ENCODE measurements at regions not wholly inside any gene's neighbourhood (a gene's known extent, or its start where the extent isn't known, plus 50 kb on each side); places are given as distances from the start of the nearest gene placed in this dataset.

DNA sequence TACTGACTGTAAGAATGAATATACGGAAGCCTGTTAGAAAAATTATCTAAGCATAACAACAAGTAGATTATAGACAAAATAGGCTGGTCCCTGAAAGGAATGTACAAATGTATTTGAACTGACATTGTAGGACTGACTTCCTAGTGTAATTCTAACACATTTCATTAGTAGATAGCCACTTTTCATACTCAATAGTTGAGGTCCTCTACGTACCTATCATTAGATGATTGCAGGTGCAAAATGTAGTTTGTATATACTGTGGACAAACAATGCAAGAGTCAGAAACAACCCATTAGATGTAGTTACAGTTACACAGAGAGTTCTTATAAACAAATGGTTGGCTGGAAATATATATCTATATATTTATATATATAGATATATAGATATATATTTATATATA lies 402.3 kb upstream of the SLITRK6 start:
- DNase-seq = no peak

DNA sequence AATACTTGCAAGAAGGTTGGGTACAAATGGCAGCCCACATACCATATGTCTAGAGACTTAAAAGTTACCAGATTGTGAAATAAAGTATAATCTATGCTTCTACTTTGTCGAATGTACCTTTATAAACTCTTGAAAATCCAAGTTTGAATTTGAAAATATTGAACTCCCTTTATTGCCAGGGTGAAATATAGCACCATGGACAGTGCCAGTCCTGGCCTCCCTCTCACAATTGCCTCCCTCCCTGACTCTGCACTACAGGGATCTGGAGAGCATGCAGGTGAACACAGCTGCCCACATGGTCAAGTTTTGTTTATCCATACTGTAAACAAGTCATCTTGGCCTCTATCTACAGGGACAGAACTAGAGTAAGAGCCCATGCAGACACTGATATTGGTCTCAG lies 394.1 kb upstream of the SLITRK6 start:
- no peak for DNase-seq

DNA sequence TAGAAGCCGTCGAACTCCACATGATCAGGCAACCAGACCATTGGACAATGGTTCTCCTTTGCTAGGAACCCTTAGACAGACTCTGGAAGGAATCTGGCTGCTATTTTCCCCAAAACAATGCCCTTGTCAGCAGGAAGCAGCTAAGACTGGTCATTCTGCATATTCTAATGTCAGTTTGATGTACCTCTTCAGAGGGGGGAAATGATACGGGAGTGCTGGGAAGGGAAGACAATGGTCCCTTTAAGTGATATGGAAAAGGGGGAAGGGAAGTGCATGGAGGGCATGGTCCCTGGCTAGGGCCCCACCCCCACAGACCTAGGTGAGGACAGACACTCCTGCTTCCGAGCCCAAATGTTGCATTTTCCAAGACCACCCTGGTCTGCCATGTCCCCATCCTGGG lies 389.0 kb upstream of the SLITRK6 start:
- no peak for DNase-seq

DNA sequence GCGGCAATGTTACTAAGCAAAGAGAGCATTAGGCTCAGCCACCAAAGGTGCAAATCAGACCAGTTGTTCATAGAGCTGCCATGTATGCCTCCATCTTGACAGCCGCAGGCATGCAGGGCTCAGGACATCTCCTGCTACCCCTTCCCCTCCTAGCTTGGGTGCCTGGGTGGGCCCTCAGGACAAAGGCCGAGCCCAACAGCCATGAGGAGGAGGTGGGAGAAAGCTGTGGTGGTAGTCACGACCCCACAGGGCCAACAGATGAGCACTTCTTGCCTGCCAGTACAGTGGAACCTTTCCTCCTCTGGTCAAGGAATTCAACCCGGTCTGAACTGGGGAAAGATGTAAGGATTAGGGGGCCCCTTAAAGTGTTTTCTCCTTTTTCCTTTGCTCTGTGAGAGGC lies 386.4 kb upstream of the SLITRK6 start:
- DNase-seq = no peak

DNA sequence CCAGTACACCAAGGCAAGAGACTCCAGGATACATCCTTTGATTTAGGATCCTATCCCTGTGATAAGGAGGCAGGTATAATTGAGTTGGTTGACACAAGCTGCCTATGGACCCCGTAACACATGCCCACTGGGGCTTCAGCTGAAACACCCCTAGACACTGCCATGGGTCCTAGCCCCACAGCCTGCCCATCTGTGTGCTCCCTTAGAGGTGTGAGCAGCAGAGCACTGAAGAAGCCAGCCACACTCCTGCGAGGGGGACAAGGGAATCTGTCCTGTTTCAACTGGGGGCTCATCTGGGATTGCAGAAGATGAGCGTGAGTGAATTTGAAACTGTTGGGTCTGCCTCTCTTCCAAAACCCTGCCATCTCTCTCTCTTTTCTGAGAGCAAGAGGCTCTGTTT lies 385.9 kb upstream of the SLITRK6 start:
- no peak for DNase-seq

DNA sequence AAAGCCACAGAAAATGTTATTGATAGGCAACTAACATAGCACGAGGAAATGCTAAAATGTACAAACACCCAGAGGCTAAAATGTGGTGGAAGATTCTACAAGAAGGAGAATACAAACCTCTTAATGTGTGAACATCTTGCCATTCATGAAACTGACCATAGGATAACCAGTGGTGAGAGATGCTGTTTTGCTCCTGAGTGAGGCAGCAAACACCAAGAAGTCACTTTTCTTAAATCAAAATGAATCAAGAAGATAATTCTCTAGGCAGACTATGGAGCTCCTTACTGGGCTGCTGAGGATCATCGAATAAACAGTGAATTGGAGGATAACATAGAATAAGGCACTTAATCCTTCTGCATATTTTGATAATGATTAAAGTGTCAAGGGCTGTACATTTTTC lies 375.4 kb upstream of the SLITRK6 start:
- no peak for DNase-seq

DNA sequence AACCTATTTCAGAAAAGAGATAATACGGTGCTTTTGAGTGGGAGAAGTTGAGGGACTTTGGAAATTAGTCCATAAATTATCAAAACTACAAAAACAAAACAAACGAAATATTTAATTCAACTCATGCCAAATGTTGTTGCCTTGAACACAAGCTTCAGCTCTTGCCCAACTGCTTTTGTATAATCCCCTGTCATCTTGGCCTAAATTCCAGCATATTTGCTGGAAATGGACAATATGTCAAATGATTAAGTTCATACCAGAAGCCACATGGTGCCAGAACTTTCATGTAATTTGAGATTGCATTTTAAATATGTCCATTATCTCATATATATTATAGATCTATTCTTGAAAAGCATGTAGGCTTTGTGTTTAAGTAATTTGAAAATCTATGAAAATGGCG lies 373.7 kb upstream of the SLITRK6 start:
- no peak for DNase-seq

DNA sequence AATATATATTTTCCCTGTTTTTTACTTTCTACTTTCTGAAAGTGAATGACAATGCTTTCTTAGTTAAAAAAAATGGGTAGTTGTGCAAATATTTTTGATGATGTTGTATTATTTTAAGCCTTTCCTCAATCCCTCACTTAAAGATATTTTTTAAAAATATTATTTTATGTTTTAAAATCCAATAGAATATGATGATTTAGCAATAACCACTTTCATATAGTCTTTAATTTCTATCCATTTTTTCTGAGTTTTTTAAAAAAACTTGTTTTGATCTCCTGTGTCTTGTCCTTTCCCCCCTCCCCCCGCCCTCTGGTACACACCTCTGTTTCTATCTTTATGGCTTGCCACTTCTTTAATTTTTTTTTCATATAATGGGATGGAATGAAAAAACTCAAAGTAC lies 362.0 kb upstream of the SLITRK6 start:
- DNase-seq = no peak

DNA sequence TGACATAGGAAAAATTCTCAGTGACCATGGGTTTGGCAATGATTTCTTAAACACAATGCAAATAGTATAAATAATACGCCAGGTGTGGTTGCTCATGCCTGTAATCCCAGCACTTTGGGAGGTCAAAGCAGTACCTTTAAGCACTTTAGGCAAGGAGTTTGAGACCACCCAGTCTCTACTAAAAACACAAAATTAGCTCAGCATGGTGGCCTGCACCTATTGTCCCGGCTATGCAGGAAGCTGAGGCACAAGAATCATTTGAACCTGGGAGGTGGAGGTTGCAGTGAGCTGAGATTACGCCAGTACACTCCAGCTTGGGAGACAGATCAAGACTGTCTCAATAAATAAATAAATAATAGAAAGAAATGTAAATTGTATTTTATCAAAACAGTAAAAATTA lies 356.5 kb upstream of the SLITRK6 start:
- DNase-seq = no peak

DNA sequence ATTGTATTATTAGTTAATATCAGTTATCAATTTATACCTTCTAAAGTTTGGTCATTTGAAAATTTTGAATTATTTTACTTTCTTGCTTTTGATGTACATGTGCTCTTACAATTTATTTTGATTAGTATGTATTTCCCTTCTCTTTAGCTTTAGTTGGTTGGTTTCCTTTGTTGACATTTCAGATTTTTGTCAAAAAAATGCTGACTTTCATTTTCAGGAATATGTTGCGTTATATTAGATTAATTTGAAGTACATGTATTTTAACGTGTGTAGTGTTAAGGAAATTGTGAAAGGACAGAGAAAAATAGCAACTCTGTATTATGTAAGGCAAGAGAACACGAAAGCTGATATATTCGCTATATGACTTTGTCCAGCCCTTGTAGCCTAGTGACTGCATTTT lies 342.9 kb upstream of the SLITRK6 start:
- no peak for DNase-seq

DNA sequence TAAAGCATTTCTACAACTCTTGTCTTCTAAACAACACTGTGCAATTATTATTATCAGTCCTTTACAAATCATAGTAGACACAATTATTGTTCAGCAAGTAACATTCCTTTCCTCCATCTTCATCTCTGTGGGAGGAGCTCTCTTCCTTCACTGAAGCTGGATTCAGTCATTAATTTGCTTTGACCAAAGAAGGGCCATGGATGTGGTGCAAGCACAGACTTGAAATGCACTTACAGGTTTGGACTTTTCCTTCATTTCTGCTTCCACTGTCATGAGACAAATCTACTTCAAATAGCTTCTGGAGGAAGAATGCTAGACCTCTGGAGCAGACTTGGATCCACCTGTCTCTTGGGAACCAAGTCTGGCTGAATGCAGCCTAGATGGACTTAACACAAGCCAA lies 336.6 kb upstream of the SLITRK6 start:
- no peak for DNase-seq

DNA sequence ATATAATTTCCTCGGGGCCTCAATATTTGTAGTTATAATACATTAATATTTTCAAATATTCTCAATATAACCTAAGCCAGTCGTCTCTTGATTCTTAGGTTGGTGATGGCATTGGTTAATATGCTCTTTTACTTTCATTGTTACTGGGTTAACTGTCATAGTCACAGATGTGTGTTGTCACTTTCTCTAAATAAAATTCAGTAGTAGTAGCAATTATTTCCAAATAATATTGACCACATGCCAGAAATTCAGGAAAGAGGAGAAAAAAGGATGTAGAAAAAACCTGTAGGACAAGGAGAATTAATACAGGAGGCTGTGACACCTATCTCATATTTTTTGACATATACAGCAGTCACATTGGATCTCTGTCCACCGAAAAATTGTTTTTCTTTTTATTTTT lies 322.7 kb upstream of the SLITRK6 start:
- DNase-seq = no peak

DNA sequence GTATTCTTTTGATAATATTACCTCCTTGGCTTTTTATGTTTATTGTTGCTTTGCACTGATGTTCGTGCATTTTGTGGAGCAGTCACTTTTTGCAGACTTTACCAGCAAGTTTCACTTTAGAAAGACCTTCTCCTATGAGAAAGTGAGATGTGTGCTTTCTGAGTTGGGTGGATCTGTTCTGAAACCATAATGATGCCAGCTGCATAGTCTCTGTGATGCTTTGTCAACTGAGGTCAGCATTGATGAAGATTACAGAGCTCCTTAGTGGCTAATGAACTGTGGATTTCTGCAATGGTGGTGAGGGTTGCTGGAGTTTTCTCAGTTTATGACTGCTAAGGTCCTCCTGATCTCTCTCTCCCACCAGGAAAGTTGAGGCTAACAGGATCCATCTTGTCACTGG lies 309.9 kb upstream of the SLITRK6 start:
- no peak for DNase-seq

DNA sequence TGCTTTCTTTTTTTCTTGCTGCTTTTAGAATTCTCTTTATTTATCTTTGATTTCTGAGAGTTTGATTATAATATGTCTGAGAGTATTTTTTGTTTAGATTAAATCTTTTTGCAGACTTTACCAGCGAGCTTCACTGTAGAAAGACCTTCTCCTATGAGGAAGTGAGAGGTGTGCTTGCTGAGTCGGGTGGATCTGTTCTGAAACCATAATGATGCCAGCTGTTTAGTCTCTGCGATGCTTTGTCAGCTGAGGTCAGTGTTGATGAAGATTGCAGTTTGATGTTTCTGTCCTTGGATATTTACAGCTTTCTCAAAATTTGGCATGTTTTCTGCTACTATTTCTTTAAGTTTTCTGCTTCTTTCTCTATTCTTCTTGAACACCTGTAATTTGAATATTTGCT lies 309.1 kb upstream of the SLITRK6 start:
- no peak for DNase-seq

DNA sequence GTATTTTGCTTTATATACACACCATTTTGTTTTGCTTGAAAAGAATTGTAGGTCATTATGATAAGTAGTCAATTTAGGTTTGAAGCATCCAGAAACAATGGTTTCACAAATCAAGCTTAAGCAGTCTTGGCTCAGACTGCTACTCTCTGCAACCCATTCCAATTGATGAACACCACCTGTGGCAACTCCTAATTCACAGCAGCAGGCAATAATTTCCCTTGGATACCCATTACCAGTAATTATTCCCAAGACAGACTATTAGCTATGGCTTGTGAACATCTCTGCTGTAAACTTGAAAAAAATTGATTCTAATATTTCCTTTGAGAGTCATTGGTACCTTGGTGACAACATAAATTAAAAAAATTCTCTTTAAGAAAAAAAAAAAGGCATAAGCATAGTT lies 299.3 kb upstream of the SLITRK6 start:
- DNase-seq = no peak

DNA sequence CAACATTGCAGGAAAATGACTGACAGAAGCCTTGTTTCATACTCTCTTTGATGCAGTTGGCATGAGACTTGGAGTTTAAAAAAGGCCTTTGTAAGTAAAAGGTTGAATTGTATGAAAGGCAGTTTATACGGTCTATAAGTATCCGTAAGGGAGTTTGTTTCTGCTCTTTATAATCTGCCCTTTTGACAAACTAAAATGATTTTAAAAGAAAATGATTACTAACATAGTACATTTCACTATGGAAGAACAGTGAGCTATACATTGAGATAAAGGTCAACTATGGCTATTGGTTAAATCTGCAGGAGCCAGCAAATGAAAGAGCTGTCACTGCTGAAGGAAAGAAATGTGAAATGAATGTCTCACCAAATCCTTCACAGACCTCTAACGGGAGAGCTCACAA lies 296.1 kb upstream of the SLITRK6 start:
- no peak for DNase-seq

DNA sequence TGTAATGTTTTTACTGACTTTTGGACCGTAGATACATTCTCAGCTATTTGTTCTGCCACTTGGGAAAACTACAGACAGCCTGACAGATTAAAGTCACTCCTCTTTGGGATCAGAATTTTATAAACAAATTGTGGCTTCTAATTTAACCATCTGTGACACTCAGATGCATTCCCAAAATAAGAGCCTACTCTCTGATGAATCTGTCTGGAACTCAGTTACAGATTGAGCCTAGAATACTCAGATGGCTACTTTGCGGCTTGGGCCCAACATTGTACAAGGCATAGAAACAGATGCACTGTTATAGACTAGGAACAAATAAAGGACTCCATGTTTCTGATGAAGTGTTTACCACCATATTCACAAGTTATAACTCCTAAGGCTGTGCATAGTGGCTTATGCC lies 291.0 kb upstream of the SLITRK6 start:
- no peak for DNase-seq

DNA sequence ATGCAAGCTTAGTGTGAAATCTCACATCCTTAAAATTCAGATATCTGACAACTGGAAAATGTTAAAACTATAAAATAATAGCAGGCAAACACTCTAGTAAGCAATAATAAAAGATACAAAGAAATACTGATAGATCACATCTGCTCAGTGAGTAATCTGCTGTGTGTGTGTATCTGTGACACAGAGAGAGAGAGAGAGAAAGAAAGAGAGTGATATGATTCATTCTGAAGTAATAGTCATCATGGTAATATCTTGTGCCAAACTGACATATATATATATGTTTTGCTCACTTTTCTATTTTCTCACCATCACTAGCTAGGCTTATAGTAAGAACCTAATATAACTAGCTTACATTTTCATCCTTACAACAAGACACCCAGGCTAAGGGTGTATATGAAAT lies 288.0 kb upstream of the SLITRK6 start:
- no peak for DNase-seq

DNA sequence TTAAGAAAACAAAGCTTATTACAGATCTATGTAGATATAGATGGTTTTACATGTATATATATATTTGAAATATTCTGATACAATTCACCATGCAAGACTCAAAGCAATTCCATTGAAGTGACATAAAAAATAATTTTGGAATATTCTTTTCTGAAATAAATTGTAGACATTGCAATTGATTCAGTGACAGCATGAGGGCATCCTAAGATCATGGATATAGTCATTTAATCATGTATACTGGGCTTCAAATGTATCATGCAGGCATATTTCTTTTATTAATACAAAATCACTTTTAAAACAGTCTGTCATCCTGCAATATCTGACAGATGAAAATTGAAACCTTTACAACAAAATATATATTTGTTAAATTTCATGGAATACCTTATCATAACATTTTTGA lies 286.7 kb upstream of the SLITRK6 start:
- no peak for DNase-seq

DNA sequence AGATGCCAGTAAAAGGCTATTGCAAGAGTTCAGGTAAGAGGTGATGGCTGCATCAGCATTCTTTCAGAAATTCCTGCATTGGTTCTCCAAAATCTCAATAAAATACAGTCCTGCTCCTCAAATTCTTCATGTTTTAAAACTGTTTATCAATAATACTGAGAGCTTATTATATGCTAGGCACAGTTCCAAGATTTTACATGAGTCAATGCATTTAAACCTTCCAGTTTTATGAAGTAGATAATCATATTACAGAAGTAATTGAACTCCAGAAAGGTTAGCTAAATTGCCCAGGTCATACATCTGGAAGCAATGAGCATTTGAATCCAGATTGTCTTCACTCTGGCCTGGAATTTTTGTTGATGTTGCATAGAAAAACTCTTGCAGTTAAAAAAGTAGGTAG lies 282.9 kb upstream of the SLITRK6 start:
- no peak for DNase-seq

DNA sequence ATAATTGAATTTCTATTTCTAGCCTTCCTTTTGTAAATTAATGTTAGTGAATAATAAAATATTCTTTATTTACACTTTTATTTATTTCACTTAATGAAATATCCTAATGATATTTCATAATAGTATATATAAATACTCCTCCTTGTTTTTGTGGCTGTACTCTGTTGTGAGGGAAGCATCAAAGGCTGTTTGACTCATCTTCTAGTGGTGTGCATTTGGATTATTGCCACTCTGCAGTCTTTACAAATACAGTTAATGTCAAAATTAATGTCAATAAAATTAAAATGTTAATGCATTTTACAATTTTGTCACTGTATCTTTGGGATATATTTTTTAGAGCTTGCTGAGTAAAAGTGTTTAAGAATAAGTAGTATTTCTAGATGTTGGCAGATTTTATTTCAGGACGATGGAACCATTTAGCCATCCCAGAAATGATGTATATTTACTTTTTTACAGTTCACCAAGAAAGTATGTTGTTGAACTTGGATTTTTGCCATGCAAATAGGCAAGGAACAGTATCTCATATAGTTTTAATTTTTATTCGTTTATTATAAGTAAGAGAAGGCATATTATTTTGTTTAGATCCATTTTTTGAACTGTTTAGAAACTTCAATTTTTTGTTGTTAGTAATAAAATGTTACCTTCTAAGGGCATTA lies 281.2 kb upstream of the SLITRK6 start:
- no peak for DNase-seq

DNA sequence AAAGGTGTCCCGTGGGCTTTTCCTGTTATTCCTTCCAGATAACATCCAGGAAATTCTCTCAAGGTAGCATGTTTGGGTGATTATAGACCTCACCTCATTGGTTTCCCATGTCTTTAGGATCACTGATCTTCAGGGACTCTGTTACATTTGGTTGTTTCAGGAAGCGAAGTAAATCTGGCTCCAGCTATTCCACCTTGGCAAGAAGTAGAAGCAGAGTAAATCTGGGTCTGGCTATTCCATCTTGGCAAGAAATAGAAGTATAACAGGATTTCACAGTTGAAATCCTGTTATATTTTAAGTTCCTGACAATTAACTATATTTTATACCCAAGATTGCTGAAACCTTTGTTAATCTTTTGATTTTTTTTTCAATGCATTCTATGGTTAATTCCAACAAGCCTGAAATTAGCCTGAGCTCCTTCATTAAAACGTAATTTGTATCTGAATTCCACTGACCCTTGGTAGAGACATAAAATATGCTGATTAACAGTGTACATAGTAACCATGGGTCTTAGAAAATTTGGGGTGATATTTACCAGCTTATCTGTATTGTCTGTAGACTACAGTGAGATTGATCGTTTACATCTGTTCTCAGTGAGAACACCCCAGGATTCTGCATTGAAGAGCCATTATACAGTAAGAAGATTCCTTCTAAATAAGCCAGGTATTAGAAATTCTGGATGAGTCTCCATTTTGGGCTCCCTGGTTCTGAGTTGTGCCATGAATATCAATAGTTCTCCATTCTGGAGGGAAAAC lies 267.6 kb upstream of the SLITRK6 start:
- no peak for DNase-seq

DNA sequence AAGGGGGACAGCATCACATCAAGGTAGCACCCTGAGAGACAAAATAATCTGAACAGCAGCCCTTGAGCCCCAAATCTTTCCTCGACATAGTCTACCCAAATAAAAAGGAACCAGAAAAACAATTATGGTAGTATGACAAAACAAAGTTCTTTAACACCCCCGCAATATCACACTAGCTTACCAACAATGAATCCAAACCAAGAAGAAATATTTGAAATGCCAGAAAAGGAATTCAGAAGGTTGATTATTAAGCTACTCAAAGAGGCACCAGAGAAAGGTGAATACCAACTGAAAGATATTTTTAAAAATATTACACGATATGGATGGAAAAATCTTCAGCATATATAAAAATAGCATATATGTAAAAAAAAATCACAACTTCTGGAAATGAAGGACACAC lies 252.9 kb upstream of the SLITRK6 start:
- DNase-seq = no peak

All from left kidney (tissue), 1 donor.